ENCODE measurements at regions not wholly inside any gene's neighbourhood (a gene's known extent, or its start where the extent isn't known, plus 50 kb on each side); places are given as distances from the start of the nearest gene placed in this dataset.

DNA sequence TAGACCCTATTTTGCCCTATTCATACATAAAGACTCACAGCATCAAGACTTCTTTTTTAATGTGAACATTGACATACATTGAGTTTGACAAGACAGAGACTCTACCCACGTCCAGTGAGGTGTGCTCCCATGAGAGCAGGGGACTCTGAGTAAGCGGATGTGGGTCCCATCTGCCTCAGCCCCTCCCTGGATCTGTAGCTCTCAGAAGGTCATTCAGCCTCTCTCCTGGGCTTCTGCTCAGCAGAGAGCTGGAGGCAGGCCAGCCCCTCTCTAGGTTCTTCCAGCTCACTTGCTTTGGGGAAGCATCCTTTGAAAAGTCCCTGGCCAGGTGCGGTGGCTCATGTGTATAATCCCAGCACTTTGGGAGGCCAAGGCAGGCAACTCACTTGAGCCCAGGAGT lies 146.9 kb upstream of the ZMIZ1 start:
- no peak for DNase-seq

DNA sequence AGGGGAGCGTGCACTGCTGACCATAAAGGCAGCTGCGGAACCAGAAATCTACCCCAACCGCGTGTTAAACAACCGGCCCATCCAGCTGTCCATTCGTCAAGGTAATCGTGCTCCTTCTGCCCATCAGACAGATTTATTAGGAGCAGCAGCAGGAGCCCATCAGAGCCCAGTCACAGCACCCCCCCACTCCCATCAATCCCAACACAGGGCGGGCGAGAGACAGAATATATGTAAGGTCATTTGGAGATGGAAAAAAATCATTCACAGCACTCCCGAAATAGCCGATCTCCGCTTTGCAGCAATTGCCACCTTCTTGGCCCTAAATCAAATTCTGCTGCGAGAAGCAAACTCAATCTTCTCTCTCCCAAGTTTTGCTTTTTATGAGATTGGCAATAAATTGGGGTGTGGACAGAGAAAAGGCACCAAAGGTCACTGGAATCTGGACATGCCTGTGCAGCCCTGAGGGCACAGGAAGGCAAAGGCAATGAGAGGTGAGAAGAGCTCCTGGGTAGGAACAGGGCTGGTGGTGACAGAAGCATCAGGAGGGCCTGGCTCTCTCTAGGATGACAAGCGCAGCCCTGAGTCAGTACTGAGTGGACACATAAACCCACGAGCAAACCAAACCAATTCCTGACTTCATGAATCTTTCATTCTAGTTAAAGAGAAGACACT lies 145.0 kb upstream of the ZMIZ1 start:
- no peak for DNase-seq

DNA sequence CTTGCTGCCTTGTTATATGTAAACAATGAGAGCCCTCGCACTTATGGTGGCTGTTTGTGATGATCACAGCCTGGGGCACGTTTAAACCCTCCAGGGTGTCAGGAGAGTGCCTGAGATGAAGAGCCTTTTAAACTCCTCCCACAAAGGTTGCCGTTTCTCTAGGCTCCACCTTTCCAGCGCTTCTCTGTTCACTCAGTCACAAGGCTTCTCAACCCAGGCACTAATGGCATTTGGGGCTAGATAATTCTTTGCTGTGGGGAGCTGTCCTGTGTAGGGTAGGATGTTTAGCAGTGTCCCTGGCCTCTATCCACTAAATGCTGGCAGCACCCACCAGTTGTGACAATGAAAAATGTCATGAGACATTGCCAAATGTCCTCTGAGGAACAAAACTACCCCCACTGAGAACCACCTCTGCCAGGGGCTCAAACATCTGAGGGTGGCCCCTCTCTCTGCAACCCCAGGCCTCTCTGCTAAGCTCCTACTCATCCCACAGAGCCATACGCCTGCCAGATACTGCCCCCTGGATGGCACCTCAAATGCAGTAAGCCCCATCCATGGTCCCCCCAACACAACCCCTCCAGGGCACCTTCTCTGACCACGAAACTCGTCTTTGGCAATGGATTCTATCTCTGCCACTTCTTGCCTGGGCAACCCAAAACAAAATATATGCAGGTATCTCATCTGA lies 144.3 kb upstream of the ZMIZ1 start:
- no peak for DNase-seq

DNA sequence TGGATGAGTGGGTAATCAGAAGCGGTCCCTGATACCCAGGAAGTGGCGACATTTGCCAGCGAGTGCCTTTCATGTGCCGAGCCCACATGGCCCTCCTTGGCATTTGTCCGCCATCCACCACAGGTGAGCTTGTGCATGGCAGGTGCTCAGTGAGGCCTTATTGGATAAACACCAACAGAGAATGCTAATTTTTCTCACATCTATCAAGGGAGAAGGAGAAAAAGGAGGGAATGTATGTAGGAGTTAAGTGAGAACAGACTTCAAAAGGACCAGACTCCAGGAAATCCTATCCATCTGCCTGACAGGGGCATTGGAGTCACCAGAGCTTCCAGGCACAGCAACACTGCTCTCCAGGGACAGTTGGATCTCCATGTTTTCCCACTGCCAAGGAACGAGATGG lies 143.5 kb upstream of the ZMIZ1 start:
- DNase-seq = no peak

DNA sequence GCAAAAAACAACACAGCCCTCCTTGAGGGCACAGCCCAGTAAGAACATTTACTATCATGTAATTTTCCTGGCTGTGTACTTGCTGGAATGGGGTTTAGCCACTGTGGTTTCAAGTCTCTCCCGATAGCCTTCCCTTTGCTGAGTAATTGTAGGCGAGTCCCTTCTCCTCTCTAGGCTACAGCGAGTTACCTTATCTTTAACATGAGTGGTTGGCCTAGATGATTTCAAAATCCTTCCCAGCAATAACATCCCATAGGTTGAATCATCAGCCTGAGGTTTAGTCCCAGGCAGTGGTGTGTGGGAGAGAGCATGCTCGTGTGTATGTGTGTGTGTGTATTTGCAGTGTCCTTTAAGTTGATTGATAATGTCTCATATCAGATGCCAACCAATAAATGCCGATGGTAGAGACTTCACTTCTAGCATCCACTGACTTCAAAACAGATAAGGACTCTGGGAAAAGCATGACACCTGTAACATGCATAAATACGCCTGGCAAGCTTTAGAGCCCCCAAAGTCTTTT lies 142.9 kb upstream of the ZMIZ1 start:
- DNase-seq = peak; percentile 84

DNA sequence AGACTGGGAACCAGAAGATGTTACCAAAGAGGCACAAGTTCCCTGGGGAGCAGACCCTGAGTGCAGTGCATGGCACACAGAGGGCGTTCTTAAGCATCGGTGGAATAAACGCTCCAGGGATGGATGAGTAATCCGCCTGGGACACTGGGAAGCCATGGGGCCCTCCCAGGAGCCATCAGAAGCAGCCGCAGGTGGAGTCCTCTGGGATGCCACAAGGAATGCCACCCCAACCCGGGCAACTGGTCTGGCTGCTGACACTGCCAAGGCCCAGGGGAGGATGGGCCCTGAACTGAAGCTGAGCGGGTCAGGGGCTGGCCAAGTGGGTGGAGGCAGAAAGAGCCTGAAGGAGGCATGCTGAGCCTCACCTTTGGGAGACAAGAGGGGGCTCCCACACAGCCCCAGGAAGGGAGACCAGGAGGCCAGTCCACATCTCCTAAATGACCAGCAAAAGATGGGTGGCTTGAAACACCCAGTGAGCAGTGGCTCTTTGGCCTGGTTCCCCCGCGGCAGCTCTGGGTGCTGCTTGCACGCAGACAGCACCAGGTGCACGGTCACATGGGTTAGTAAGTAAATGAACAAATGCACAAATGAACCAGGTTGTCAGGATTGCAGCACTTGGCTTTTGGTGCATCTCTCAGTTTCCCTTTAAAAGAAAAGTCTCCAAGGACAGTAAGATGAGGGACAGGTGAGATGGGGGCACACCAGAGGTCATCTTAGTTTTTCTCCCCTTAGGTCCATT lies 141.3 kb upstream of the ZMIZ1 start:
- no peak for DNase-seq

DNA sequence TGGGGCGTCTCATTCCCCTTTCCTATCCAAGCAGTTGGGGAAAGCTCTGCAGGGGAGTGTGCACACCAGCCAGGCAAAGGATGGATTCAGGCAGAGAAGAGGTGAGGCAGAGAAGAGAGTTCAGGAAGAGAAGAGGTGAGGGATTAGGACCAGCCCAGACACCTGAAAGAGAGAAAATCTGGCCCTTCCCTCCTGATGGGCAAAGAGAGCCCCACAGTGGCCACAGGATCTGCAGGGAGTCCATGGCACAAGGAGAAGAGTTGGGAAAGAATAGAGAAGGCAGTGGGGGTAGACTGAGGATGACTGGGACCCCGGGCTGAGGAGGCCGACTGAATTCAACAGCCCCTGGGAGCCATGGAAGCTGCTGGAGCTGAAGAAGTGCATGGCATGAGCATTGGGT lies 140.4 kb upstream of the ZMIZ1 start:
- no peak for DNase-seq

DNA sequence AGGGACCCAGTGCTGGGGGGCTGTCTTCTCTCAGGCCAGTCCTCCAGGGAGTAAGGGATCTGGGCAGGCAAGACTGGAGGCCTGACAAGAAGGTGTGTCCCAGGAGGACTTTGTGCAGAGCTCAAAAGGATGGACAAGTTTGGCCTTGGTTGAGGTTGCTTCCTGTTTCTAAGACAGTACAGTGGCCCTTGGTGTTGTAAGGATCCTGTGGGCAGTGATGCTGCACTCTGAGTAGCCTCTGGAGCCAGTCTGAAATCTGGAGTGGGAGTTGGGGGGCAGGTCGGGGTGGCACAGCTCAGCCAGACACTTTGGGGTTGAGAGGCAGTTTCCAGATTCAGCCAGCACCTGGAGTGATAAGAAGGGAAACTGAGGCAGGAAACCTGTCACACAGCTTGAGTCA lies 139.2 kb upstream of the ZMIZ1 start:
- no peak for DNase-seq

DNA sequence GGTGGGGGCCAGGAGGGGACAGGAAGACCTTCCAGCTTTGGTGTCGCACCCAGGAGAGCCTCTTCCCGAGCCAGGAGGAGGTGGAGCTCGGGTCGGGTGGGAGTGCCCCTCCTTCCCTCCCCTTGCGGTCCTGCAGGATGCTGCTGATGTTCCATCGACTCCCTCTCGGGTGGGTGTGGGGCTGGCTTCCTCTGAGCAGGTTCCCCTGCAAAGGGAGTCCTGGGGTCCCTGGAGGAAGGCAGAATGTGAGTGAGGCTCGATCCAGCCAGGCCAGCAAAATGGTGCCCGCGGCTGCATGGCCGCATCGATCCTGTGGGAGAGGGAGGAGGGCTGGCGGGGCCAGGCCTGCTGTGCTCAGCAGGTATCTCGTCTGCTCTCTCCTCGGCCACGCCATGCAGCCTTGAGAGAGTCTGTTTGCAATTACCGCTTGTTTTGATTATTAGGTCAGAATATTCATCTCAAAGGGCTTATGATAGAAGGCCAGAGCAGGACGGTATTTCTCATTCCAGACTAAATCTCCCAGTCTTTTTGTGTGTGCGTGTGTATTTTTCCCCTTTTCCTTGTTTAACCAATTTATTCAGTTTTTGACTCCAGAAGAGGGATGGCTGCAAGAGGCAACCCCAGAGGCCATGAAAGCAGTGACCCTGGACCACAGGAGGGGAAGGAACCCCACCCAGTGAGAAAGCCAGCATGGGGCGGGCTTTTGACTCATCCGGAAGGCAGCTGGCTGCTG lies 137.3 kb upstream of the ZMIZ1 start:
- no peak for DNase-seq

DNA sequence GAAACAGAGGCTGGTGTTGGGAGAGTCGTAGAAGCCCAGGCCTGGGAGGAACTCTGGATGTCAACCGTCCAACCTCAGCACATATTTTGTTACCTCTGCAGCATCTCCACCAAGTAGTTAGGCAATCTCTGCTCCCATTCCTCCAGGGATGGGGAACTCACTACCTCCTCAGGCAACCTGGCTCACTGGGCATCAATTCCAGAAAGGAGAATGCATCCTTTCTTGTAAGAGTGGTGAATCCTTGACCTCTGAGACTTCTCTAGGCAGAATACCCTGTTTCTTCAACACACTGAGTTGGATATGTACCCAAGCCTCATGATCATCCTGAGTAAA lies 136.7 kb upstream of the ZMIZ1 start:
- DNase-seq = no peak

DNA sequence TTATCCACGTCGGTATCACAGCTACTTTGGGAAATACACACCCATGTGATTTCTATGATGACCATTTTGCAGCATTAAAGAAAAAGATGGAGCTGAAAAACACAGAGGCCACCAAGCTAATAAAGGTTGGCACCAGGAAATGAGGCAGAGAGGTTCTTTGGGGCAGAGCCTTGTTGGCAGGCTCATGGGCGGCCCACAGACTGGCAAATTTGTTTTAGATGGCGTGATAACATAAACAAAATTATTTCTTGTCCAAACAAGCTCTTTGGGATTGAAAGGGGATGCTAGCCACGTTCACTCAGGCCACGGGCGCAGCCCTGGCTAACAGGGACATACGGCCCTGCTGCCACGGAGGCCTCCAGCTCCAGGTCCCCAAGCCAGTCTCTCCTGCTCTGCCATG lies 135.9 kb upstream of the ZMIZ1 start:
- DNase-seq = no peak

DNA sequence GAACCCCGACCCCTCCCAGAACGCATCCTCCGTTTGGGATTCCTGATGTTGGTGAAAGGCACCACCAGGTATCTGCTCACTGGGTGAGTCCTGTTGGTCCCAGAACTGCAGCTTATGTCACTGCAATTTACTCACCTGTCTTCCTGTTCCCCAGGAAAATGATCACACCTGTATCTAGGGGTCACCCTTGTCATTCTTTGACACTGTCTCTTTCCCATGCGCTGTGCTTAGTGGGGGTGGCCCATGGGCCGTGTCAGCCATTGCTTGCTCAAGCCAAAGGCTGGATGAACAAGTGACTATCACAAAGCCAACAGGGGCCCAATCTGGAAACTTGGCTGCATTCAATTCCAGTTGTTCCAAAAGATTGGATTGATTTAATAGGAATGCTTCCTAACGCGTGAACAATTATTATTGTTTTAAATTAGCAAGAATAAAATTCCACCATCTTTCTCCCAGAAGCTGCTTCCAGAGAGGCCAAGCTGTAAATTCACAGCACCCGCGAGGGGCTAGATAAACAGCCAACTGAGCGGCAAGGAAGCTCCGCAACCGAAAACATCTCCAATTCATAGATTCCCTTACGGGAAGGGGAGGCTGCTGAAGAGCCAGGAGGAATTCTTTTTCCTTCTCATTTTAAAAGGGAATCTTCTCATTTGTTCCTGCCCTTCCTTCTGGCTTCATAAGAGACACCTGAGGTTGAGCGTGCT lies 134.8 kb upstream of the ZMIZ1 start:
- DNase-seq = no peak

DNA sequence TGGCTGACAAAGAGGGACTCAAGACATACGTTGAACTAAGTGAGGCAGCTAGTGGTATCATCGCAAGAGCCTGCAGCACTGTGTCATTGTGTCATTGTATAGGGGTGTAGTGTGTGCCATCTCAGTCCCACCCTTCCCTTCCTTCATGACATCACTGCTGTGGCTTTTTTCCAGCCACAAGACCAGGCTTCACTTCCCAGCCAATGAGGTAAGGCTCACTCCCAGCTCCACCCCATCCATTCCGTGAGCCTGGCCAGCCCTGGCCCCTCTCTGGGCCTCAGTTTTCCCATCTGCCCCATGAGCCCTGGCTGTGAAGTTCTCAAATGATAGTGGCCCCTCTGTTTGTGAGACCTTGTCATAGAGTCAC lies 134.3 kb upstream of the ZMIZ1 start:
- no peak for DNase-seq

DNA sequence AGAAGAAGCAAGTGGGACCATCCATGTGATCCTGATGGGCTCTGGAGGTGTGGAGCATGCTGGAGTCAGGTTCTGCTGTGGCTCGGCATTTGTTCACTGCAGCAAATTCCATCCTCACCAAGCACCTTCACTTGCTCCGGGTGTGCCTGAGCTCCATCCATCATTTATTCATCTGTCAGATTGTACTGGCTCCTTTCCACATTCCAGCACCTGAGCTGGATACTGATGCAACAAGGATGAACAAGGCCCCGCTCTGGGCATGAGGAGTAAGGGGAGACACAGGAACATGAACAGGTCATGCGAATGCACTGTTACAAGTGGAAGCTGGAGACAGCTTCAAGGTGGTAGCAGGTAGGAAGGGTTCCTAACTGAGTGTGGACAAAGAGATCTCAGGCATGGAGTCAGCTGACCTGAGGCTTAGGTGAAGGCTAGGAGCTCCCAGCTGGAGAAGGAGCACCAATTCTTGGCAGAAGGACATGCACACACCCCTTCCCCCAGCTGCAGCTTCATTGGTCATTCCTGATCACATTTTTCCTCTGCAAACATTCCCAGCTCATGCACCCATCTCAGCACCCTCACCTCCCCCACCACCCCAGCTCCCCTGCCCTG lies 133.7 kb upstream of the ZMIZ1 start:
- no peak for DNase-seq

DNA sequence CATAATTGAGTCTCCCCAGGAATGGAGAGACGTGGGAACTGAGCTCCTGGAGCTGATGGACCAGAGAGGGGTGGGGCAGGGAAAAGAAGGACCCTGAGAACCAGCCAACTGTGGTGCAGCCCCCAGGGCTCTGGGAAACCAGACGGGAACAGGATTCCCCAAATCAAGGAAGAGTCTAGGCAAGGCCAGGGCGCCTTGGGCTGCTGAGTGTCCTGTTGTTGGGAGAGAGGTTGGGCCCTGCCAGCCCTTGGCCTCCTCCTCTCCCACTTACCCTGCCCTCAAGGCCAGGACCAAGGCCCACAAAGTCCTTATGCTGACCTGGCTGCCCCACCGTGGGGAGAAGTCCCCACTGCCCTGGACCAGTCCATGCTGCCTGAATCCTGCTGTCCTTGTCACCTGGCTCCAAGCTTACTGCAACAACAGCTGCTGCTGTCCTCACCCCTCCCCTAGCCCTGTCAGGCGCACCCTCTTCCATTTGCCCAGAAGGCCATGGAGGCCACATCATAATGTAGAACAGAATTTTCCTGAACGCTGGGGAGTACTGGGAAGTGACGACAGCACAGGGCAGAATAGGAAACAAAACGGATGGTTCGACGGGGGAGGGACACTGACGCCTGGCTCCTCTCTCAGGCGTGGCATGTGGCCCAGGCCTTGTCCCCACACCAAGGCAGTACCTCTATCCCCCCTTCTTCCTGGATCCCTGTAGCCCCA lies 132.9 kb upstream of the ZMIZ1 start:
- DNase-seq = no peak

DNA sequence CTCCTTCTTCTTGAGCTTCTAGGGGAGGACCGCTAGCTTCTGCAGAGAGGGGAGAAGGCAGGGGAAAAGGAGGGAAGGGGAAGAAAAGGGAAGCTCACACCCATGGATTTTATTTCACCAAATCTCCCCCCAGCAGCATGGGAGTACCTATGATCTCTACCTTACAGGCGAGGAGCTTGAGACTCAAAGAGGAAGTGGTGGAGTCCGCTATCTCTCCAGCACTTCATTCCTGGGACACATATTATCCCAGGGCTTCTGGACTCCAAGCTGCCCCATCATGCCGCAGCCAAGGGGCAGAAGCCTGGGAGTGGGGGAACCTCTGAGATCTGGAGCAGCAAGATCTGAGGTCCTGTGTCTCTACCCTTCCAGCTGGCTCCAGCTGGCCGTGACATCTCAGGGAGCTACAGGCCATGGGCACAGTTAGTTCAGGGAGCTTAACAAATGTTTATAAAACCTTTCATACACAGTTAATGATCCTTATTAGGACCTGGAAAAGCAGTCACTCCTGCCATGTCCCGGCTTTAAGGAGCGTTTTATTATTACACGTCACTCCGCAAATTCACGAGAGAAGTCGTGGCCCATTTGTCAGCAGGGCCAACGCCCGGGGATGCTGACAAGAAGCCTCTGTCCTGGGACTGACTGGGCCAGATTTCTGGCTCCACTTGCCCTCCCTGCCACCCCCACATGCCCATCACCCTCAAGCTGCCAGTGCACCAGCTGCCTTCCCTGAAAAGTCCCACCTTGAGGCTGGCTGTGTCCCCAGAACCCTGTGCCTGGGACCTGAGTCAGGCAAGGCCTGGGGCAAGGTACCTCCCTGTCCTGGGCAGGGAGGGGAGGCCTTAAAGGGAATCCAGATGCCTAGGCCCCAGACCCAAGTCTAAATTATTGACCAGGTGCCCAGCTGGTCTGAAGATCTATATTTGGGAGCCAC lies 132.1 kb upstream of the ZMIZ1 start:
- no peak for DNase-seq

DNA sequence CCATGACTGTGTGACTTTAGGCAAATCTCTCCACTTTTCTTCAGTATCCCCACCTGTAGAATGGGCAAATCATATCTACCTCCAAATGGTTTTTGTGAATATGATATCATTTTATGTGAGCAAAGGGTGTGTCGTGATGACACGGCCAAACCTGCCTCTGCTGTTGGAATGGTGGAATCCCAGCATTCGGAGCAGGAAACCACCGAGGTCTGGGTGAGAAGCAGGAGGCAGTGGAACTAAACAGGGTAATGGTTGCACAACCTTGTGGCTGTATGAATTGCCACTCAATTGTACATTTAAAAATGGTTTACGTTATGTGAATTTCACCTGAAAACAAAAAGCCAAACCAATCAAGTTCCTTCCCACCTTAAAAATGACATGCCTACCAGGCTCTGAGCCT lies 131.4 kb upstream of the ZMIZ1 start:
- no peak for DNase-seq

DNA sequence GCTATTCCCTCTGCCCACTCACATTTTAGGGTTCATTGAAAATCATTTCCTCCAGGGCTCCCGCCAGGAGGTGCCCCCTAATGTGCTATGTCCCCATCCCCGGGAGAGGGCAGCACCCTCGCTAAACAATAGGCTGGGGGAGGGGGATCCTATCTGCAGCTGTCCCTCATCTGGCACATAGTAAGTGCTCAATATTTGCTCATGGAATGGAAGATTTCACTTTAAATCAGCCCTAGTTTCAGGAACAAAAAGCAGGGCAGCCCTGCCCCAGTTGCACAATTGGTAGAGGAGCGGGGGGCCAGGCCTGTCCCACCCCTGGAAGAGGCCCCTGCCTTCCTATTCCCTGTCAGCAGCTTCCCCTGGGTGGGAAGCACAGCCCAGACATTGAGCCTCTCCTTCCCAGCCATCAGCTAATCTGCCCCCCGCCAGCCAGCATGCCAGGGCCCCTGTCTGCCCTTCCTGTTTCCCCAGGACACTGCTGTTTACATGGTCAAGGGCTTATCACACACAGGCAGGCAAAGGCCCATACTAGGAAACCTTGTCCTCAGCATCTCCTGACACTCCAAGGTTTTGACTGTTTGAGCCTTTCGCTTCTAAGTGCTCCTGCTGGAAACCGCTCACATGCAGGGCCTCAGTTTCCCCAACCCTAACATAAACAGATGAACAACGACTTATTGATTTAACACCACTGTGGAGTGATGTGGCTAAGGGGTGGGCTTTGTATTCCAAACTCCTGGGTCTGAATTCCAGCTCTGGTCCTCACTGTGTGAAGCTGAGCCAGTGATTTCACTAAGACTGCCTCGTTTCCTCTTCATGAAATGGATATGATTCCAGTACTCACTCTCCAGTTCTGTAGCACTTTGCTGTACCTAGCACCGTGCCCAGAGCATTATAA lies 130.7 kb upstream of the ZMIZ1 start:
- no peak for DNase-seq

Measured in suppressor macrophage treated with lipopolysaccharide for 4 hours (primary cell).